Suprapubic skin (tissue), 3 donors: ENCODE measurements at regions not wholly inside any gene's neighbourhood (a gene's known extent, or its start where the extent isn't known, plus 50 kb on each side); places are given as distances from the start of the nearest gene placed in this dataset.

Experiments used
- EP300 ChIP-seq: sonication (generic); formaldehyde crosslinking; IDR thresholded peaks from one replicate; pipeline ENCODE4 v1.6.1; 2017; ENCODE audit warnings: antibody characterized with exemption
- TF ChIP-seq, protein P1 (sequence below), 2 donors: fragments of 200-600 bp in 1 of 2; fragments of 450-650 bp in 1 of 2; sonication (generic) in 1 of 2; IDR thresholded peaks; one replicate each; pipeline ENCODE4 v1.5.1; 2016 to 2019; ENCODE audit warnings: antibody characterized with exemption in 2 of 2, mild to moderate bottlenecking in 1 of 2, moderate library complexity in 1 of 2

DNA sequence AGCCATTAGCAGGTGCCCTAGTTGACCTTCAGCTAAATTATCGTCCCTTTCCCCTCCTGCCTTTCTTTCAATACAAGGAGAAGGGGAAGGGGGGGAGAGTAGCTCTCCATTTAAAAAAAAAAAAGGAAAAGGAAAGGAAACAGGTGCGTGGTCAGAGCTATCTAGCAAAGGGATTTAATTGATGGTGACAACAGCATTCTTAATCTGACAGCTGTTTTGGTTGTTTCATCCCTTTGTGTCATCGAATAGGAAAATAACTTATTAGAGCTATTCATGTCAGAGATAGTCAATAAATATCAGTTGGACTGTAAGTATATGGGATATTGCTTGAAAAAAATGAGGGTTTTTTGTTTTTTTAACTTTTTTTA lies 195.2 kb upstream of the SASH1 start:
- TF ChIP-seq EP300, result no peak
- TF ChIP-seq, protein P1, sequence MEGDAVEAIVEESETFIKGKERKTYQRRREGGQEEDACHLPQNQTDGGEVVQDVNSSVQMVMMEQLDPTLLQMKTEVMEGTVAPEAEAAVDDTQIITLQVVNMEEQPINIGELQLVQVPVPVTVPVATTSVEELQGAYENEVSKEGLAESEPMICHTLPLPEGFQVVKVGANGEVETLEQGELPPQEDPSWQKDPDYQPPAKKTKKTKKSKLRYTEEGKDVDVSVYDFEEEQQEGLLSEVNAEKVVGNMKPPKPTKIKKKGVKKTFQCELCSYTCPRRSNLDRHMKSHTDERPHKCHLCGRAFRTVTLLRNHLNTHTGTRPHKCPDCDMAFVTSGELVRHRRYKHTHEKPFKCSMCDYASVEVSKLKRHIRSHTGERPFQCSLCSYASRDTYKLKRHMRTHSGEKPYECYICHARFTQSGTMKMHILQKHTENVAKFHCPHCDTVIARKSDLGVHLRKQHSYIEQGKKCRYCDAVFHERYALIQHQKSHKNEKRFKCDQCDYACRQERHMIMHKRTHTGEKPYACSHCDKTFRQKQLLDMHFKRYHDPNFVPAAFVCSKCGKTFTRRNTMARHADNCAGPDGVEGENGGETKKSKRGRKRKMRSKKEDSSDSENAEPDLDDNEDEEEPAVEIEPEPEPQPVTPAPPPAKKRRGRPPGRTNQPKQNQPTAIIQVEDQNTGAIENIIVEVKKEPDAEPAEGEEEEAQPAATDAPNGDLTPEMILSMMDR (IDR thresholded peaks at IDR 0.05), result no peak
